ENCODE measurements at regions not wholly inside any gene's neighbourhood (a gene's known extent, or its start where the extent isn't known, plus 50 kb on each side); places are given as distances from the start of the nearest gene placed in this dataset.
"Not testable (repeated sequence)": the region's sequence is repeated elsewhere in the genome, so short reads cannot be mapped to it uniquely, and the experiment has no call there.

GRCh38 chr14:37813732-37814131, 218.3 kb downstream of the TTC6 start:
- no peak for TF ChIP-seq CTCF (IDR thresholded peaks at IDR 0.05; ENCODE audit: low read depth, low read length)
- DNase-seq (ENCODE audit: low read depth in 2 of 2) = no peak
- H3K4me3 ChIP-seq (replicated peaks in 1 of 2; ENCODE audit: low read depth in 2 of 2, low read length in 2 of 2) = no peak overlapping the region

- TF ChIP-seq CTCF (IDR thresholded peaks at IDR 0.05; ENCODE audit: low read depth, low read length) = no peak
- no peak for DNase-seq (ENCODE audit: low read depth in 2 of 2)
- H3K4me3 ChIP-seq (replicated peaks in 1 of 2; ENCODE audit: low read depth in 2 of 2, low read length in 2 of 2) = no peak overlapping the region
Measured at GRCh38 chr14:37816135-37816534, 220.7 kb downstream of the TTC6 start.

GRCh38 chr14:37816743-37817295, 221.4 kb downstream of the TTC6 start:
- no peak for DNase-seq (ENCODE audit: low read depth in 2 of 2)
- TF ChIP-seq CTCF (IDR thresholded peaks at IDR 0.05; ENCODE audit: low read depth, low read length) = no peak
- no peak overlapping the region for H3K4me3 ChIP-seq (replicated peaks in 1 of 2; ENCODE audit: low read depth in 2 of 2, low read length in 2 of 2)

GRCh38 chr14:37819155-37820015, 224.0 kb downstream of the TTC6 start:
- H3K4me3 ChIP-seq (replicated peaks in 1 of 2; ENCODE audit: low read depth in 2 of 2, low read length in 2 of 2) = no peak overlapping the region
- DNase-seq (ENCODE audit: low read depth in 2 of 2) = peak; percentile 17 to 59
- no peak for TF ChIP-seq CTCF (IDR thresholded peaks at IDR 0.05; ENCODE audit: low read depth, low read length)

- DNase-seq (ENCODE audit: low read depth in 2 of 2); H3K4me3 ChIP-seq (replicated peaks in 1 of 2; ENCODE audit: low read depth in 2 of 2, low read length in 2 of 2): not testable (repeated sequence)
Measured at GRCh38 chr14:37820810-37821209, 225.4 kb downstream of the TTC6 start.

- H3K4me3 ChIP-seq (replicated peaks in 1 of 2; ENCODE audit: low read depth in 2 of 2, low read length in 2 of 2) = no peak overlapping the region
- DNase-seq (ENCODE audit: low read depth in 2 of 2) = peak in 1 of 2 donors; percentile 1
- TF ChIP-seq CTCF (IDR thresholded peaks at IDR 0.05; ENCODE audit: low read depth, low read length) = no peak
Measured at GRCh38 chr14:37824939-37825712, 229.7 kb downstream of the TTC6 start.

DNA sequence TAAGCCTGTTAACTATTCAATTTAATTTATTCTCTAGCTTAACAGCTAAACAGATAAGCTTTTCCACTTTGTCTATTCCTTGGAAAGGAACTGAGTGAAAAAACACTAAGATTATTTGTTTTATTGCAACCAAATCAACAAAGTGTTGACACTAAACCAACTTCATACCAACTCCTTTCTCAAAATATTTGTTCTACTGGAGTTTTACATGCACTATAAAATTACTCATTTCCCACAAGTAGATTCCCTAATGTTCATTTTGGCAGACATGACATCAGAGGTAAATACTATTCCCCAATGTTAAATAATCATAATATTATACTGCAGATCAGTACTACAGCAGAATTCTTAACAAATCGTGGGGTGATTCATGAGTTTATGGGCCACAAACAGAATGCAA, 231.4 kb downstream of the TTC6 start:
- no peak for DNase-seq (ENCODE audit: low read depth in 2 of 2)
- TF ChIP-seq CTCF (IDR thresholded peaks at IDR 0.05; ENCODE audit: low read depth, low read length) = no peak
- H3K4me3 ChIP-seq (replicated peaks in 1 of 2; ENCODE audit: low read depth in 2 of 2, low read length in 2 of 2) = no peak overlapping the region
